GM18907 (cell line): ENCODE measurements at regions not wholly inside any gene's neighbourhood (a gene's known extent, or its start where the extent isn't known, plus 50 kb on each side); places are given as distances from the start of the nearest gene placed in this dataset.

Experiments
- ATAC-seq: cut with Tn5 transposase; IDR thresholded peaks from one replicate; pipeline ENCODE4 v1.9.1; 2021; ENCODE audit warnings: mild to moderate bottlenecking, moderate library complexity; ENCODE audit not compliant: unreplicated experiment

GRCh38 chr3:66797889-66798560, 200.1 kb upstream of the KBTBD8 start:
- no peak for ATAC-seq

- no peak for ATAC-seq
These were observed 197.1 kb upstream of the KBTBD8 start for GRCh38 chr3:66800941-66801545.

GRCh38 chr3:66803206-66803605, 194.9 kb upstream of the KBTBD8 start:
- ATAC-seq: no peak

- no peak for ATAC-seq
These were observed 194.1 kb upstream of the KBTBD8 start for GRCh38 chr3:66803721-66804695.

GRCh38 chr3:66808891-66809594, 189.1 kb upstream of the KBTBD8 start:
- ATAC-seq: no peak

- no peak for ATAC-seq
These were observed 188.5 kb upstream of the KBTBD8 start for GRCh38 chr3:66809595-66809958.

GRCh38 chr3:66812136-66812535, 186.0 kb upstream of the KBTBD8 start:
- ATAC-seq: no peak

- no peak for ATAC-seq
These were observed 185.4 kb upstream of the KBTBD8 start for GRCh38 chr3:66812741-66813140.

GRCh38 chr3:66816090-66816761, 181.9 kb upstream of the KBTBD8 start:
- ATAC-seq: peak; percentile 67

GRCh38 chr3:66817951-66818557, 180.1 kb upstream of the KBTBD8 start:
- ATAC-seq: no peak

GRCh38 chr3:66819993-66820501, 178.1 kb upstream of the KBTBD8 start:
- no peak for ATAC-seq

- peak; percentile 84 for ATAC-seq
These were observed 175.7 kb upstream of the KBTBD8 start for GRCh38 chr3:66822186-66823008.

- no peak for ATAC-seq
These were observed 175.1 kb upstream of the KBTBD8 start for GRCh38 chr3:66823009-66823397.

- ATAC-seq: no peak
These were observed 174.6 kb upstream of the KBTBD8 start for GRCh38 chr3:66823532-66823931.

- ATAC-seq: no peak
These were observed 172.7 kb upstream of the KBTBD8 start for GRCh38 chr3:66825375-66825774.

GRCh38 chr3:66827726-66828125, 170.4 kb upstream of the KBTBD8 start:
- ATAC-seq: no peak

- ATAC-seq: no peak
These were observed 169.8 kb upstream of the KBTBD8 start for GRCh38 chr3:66828303-66828702.

GRCh38 chr3:66830301-66830700, 167.8 kb upstream of the KBTBD8 start:
- no peak for ATAC-seq

GRCh38 chr3:66831931-66832330, 166.2 kb upstream of the KBTBD8 start:
- ATAC-seq: no peak
